GM21367 (cell line): ENCODE measurements at regions not wholly inside any gene's neighbourhood (a gene's known extent, or its start where the extent isn't known, plus 50 kb on each side); places are given as distances from the start of the nearest gene placed in this dataset.
"Not testable (repeated sequence)": the region's sequence is repeated elsewhere in the genome, so short reads cannot be mapped to it uniquely, and the experiment has no call there.

ENCODE experiments used
- ATAC-seq: cut with Tn5 transposase; IDR thresholded peaks from one replicate; pipeline ENCODE4 v1.9.1; 2021; ENCODE audit not compliant: unreplicated experiment

- ATAC-seq, result not testable (repeated sequence)
Measured at GRCh38 chr9:65566018-65566417, 109.7 kb upstream of the ZNG1E start.

GRCh38 chr9:65519018-65519417, 156.7 kb upstream of the ZNG1E start:
- not testable (repeated sequence) for ATAC-seq

GRCh38 chr9:65514465-65514864, 161.3 kb upstream of the ZNG1E start:
- ATAC-seq, result not testable (repeated sequence)

GRCh38 chr9:65507897-65508296, 167.8 kb upstream of the ZNG1E start:
- not testable (repeated sequence) for ATAC-seq

GRCh38 chr9:65504686-65505085, 171.0 kb upstream of the ZNG1E start:
- not testable (repeated sequence) for ATAC-seq

GRCh38 chr9:65503696-65504095, 172.0 kb upstream of the ZNG1E start:
- ATAC-seq, result not testable (repeated sequence)

GRCh38 chr9:65482890-65483289, 192.8 kb upstream of the ZNG1E start:
- ATAC-seq, result not testable (repeated sequence)

GRCh38 chr9:65481291-65481690, 194.4 kb upstream of the ZNG1E start:
- ATAC-seq, result not testable (repeated sequence)

- not testable (repeated sequence) for ATAC-seq
Measured at GRCh38 chr9:65474891-65475290, 189.9 kb upstream of the FOXD4L5 start.

GRCh38 chr9:65473059-65473822, 188.2 kb upstream of the FOXD4L5 start:
- not testable (repeated sequence) for ATAC-seq

- not testable (repeated sequence) for ATAC-seq
Measured at GRCh38 chr9:65471106-65471505, 186.1 kb upstream of the FOXD4L5 start.

GRCh38 chr9:65466911-65467734, 182.1 kb upstream of the FOXD4L5 start:
- ATAC-seq, result not testable (repeated sequence)

GRCh38 chr9:65465246-65465895, 180.4 kb upstream of the FOXD4L5 start:
- not testable (repeated sequence) for ATAC-seq

GRCh38 chr9:65462476-65462875, 177.5 kb upstream of the FOXD4L5 start:
- not testable (repeated sequence) for ATAC-seq

GRCh38 chr9:65459756-65460320, 174.8 kb upstream of the FOXD4L5 start:
- ATAC-seq, result no peak

- no peak for ATAC-seq
Measured at GRCh38 chr9:65458992-65459391, 174.0 kb upstream of the FOXD4L5 start.

- ATAC-seq, result no peak
Measured at GRCh38 chr9:65458465-65458864, 173.5 kb upstream of the FOXD4L5 start.

GRCh38 chr9:65456991-65457390, 172.0 kb upstream of the FOXD4L5 start:
- not testable (repeated sequence) for ATAC-seq

- ATAC-seq, result not testable (repeated sequence)
Measured at GRCh38 chr9:65455751-65456647, 171.0 kb upstream of the FOXD4L5 start.

- not testable (repeated sequence) for ATAC-seq
Measured at GRCh38 chr9:65455136-65455535, 170.1 kb upstream of the FOXD4L5 start.
